HUES6 (cell line): ENCODE measurements at regions not wholly inside any gene's neighbourhood (a gene's known extent, or its start where the extent isn't known, plus 50 kb on each side); places are given as distances from the start of the nearest gene placed in this dataset.

ENCODE experiments used
- H3K27ac ChIP-seq: 2 replicates; pipeline ENCODE4 v1.7.0; 2013; ENCODE audit warnings: low read depth, mild to moderate bottlenecking, low read length, inconsistent platforms
- H3K27me3 ChIP-seq: 2 replicates; pipeline ENCODE4 v1.6.1; 2013; ENCODE audit warnings: low read length; ENCODE audit not compliant: control insufficient read depth, insufficient read depth
- H3K36me3 ChIP-seq: 2 replicates; pipeline ENCODE4 v1.6.1; 2013; ENCODE audit warnings: low read length; ENCODE audit not compliant: control insufficient read depth, insufficient read depth
- H3K4me1 ChIP-seq: 2 replicates; pipeline ENCODE4 v1.6.1; 2013; ENCODE audit warnings: low read length; ENCODE audit not compliant: control insufficient read depth, insufficient read depth
- H3K4me3 ChIP-seq: 2 replicates; pipeline ENCODE4 v1.5.1; 2013; ENCODE audit warnings: low read depth, low read length
- H3K9ac ChIP-seq: one replicate; pipeline ENCODE4 v1.6.1; 2013; ENCODE audit warnings: mild to moderate bottlenecking, low read length
- H3K9me3 ChIP-seq: 2 replicates; pipeline ENCODE4 v1.6.1; 2013; ENCODE audit warnings: low read depth, low read length; ENCODE audit not compliant: control insufficient read depth, insufficient read depth

DNA sequence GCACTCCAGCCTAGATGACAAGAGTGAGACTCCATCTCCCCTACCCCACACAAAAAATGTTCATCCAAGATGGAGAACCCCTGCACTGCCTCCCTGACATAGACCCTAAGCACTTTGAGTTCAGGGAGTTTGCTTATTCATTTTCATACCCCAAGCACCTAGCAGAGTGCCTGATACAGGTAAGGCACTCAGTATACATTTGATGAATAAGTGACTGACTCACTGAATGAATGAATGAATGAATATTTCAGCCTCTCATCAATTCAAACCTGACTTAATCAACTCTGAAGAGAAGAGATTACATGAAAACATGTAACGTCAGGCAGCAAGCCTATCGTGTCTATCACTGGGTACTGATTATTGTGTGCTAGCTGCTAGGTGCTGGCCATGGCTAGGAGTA lies 121.3 kb upstream of the GADD45A start:
- Histone ChIP-seq H3K4me3 (no peak overlapping the region), H3K4me1 (peaks cover 11% of the 10 kb centered on the region; the same call in 1 of the 2 replicates), H3K36me3 (no peaks in the 10 kb centered on the region), H3K27me3 (no peaks in the 10 kb centered on the region), H3K9me3 (peaks cover 11% of the 10 kb centered on the region), H3K9ac (no peak overlapping the region), H3K27ac (no peak overlapping the region)

DNA sequence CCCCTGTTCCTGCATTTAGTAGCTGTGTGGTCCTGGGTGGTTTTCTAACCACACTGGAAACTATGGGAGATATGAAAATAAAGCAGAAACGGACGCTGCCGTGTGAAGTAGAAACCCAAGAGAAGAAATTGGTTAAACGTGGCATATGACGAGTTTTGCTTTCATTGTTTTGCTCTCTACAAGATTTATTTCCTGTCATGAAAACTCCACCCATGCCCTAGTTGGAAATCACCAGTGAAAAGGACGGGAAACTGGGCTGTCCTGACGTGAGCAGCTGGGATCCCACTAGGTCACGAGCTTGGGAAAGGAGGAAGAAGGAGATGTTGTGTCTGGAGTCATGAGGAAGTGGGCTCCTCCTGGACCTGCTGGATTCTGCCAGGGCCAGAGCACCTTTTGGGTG lies 120.8 kb upstream of the GADD45A start:
- no peak overlapping the region for H3K9ac ChIP-seq
- H3K4me3 ChIP-seq, result no peak overlapping the region
- peaks cover 11% of the 10 kb centered on the region for H3K9me3 ChIP-seq
- H3K36me3 ChIP-seq, result no peaks in the 10 kb centered on the region
- no peaks in the 10 kb centered on the region for H3K27me3 ChIP-seq
- peaks cover 10% of the 10 kb centered on the region; the same call in 1 of the 2 replicates for H3K4me1 ChIP-seq
- H3K27ac ChIP-seq, result no peak overlapping the region

DNA sequence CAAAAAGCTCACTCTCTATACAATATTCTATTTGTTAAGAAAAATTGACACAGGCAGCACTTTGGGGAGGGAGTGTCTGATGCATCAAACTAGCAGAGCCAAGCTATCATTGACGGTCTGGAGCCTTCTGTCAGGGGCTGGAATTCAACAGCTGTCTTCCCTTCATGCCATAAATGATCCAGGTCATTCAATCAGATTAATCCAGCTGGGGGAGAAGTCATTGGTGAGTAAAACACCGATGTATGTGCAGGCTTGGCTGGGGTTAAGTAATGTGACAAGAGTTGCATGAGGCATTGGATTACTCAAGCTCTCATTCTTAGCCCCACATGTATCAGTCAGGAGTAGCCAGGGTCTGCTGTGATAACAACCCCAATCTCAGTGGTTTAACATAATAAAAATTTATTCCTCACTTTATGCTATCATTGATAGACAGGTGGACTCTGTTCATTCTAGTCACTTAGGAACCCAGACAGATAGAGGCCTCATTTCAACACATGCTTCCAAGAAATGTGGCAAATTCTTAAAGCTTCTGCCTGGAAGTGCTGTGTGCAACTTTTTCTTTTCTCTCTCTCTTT lies 118.1 kb upstream of the GADD45A start:
- no peaks in the 10 kb centered on the region for H3K27me3 ChIP-seq
- no peak overlapping the region for H3K4me3 ChIP-seq
- no peak overlapping the region for H3K27ac ChIP-seq
- H3K4me1 ChIP-seq, result peaks cover 5% of the 10 kb centered on the region; the same call in 1 of the 2 replicates
- H3K9me3 ChIP-seq, result peaks cover 11% of the 10 kb centered on the region
- no peak overlapping the region for H3K9ac ChIP-seq
- H3K36me3 ChIP-seq, result no peaks in the 10 kb centered on the region

DNA sequence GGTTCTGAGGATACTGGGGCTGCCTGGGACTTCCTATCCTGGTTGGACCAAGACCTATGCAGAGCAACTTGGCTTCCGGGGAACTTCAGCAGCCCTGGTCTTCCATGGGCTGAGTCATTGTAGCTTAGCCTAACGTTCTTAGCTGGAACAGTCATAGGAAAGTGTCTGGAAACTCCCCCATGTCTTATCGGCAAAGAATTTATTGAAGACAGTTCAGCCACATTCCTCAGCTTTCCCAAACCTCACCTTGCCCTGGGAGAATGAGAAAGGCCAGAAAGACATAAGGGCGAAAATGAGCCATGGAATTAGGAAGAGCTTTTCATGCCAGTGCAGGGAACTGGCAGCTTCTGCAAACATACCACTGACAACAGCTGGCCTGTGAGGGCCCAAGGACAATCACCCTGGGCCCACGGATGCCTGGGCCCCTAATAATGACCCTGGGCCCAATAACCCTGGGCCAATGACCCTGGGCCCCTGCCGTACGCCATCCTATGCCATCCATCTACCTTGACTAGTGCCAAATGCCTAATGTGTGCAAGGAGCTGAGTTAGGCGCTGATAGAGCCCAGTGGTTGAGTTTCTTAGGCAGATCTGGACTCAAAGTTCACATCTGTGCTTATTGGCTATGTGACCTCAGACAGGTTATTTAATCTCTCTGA lies 114.4 kb upstream of the GADD45A start:
- H3K36me3 ChIP-seq, result no peaks in the 10 kb centered on the region
- no peak overlapping the region for H3K4me3 ChIP-seq
- no peak overlapping the region for H3K9ac ChIP-seq
- no peak overlapping the region for H3K27ac ChIP-seq
- peaks cover under 1% of the 10 kb centered on the region; the same call in 1 of the 2 replicates for H3K4me1 ChIP-seq
- H3K27me3 ChIP-seq, result no peaks in the 10 kb centered on the region
- H3K9me3 ChIP-seq, result no peaks in the 10 kb centered on the region

DNA sequence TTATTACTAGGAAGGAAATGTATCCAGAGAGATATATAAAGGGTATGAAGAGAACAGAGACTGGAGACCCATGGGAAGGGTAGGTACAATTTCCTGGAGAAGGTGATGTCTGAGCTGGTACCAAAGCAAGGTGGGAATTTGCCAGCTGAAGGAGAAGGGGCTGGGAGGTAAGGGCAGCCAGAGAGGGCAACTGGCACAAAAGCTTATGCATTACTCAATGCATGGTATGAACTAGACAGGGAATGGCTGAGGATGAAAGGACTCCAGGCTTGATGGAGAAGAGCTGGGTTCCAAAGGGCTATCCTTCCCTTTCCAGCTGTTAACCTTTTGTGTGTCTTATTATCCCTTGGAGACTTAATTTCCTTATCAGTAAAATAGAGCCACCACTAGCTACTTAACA lies 113.6 kb upstream of the GADD45A start:
- Histone ChIP-seq H3K9me3 (no peaks in the 10 kb centered on the region), H3K9ac (no peak overlapping the region), H3K36me3 (no peaks in the 10 kb centered on the region), H3K4me1 (no peaks in the 10 kb centered on the region; the same call in 1 of the 2 replicates), H3K27ac (no peak overlapping the region), H3K27me3 (no peaks in the 10 kb centered on the region), H3K4me3 (no peak overlapping the region)

DNA sequence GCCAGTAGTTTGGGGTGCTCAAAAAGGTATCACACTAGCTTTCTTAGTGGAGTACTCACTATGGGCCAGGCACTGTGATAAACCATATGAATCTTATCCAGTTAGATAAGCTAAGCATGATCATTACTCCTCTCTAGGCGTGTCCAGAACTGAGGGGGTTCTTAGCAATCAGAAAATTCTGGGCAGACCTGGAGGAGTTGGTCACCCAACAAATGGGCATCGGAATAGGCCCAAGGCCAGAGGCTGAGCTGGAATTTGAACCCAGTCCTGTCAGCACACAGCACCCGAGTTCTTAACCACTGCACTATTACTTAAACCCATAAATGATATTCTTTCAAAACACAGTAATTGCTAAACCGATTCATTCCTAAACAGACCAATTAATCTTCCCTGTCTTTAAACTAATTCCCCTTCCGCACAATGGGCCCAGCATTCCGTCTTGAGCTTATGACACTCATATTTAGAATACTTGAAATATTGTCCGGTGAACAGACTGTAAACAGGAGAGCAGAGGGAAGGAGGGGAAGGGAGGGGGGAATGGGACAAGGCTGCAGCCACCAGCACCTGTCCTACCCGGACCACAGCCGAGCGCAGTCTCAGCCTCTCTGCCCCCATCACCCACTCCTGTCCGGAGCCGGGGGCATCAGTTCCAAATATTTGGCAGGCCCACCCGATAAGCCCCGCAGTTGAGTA lies 113.0 kb upstream of the GADD45A start:
- Histone ChIP-seq H3K27me3 (no peaks in the 10 kb centered on the region), H3K27ac (no peak overlapping the region), H3K4me1 (no peaks in the 10 kb centered on the region; the same call in 1 of the 2 replicates), H3K9ac (no peak overlapping the region), H3K4me3 (no peak overlapping the region), H3K36me3 (no peaks in the 10 kb centered on the region), H3K9me3 (no peaks in the 10 kb centered on the region)

DNA sequence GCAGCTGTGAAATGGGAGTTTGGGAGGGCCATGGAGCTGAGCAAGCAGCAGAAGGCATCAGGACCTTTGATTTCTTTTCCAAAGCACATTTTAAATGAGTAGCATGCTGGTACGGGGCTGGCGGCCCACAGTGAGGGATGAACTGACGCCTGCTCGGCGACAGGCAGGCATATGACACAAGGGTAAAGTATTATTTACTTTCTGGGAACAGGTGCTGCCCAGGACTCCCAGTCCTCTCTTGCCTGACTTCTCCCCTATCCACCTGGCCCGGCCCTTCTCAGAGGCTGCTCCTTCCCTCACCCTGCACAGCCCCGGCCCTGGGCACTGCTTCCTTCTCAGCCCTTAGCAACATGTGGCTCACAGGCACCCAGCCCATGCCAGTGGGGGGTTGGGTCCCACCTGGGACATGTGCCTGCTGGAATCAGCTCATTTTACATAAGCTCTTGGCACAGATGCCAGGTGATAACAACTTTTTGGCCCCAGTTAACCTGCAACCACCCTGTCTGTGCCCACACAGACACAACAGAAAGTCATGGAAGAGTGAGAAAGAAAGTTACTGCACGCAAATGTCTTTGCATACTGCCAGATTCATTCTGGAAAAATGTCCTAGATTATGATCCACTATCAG lies 112.3 kb upstream of the GADD45A start:
- H3K9me3 ChIP-seq, result no peaks in the 10 kb centered on the region
- no peaks in the 10 kb centered on the region; the same call in 1 of the 2 replicates for H3K4me1 ChIP-seq
- no peaks in the 10 kb centered on the region for H3K27me3 ChIP-seq
- no peak overlapping the region for H3K4me3 ChIP-seq
- H3K27ac ChIP-seq, result no peak overlapping the region
- H3K9ac ChIP-seq, result no peak overlapping the region
- no peaks in the 10 kb centered on the region for H3K36me3 ChIP-seq

DNA sequence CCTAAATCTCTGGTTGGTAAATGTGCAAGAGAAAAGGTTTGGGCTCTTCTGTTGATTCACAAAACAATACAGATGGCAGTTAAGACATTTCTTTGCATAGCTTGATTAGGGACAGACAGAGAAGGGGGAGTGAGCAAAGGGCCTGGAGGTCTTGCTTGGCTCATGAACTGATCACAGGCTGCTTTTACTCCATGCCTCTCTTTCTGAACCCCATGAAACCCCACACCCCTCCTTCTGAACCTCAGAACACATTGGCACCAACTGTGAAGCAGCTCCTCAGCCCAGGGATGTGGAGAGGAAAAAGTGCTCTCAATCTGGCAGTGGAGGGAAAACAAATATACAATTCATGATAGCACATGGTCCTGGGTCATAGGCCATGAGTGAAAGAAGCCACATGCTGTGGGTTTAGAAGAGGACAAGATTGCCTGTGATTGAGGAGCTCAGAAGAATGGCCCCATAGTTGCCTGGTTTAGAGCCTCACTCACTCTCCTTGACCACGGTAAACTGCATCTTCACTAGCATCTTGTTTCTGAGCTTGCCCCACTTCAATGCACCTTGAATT lies 111.6 kb upstream of the GADD45A start:
- Histone ChIP-seq H3K27ac (no peak overlapping the region), H3K4me1 (no peaks in the 10 kb centered on the region; the same call in 1 of the 2 replicates), H3K4me3 (no peak overlapping the region), H3K9me3 (no peaks in the 10 kb centered on the region), H3K27me3 (no peaks in the 10 kb centered on the region), H3K9ac (no peak overlapping the region), H3K36me3 (no peaks in the 10 kb centered on the region)

DNA sequence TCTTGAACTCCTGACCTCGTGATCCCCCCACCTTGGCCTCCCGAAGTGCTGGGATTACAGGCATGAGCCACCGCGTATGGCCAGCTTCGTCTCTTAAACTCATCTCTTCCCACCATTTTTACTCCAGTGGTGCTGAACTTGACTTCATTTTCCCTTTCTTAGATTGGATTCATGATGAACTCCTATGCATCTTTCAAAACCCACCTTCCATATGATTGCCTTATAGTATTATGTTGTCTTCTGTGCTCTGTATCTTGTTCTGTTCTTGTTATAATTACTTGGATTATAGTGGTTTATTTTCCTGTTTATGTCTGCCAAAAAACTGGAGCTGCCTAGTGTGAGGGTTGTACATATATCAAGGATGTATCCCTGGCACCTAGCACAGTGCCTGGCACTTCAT lies 110.8 kb upstream of the GADD45A start:
- no peak overlapping the region for H3K9ac ChIP-seq
- no peaks in the 10 kb centered on the region for H3K27me3 ChIP-seq
- H3K4me3 ChIP-seq, result no peak overlapping the region
- H3K4me1 ChIP-seq, result no peaks in the 10 kb centered on the region; the same call in 1 of the 2 replicates
- no peaks in the 10 kb centered on the region for H3K36me3 ChIP-seq
- no peak overlapping the region for H3K27ac ChIP-seq
- no peaks in the 10 kb centered on the region for H3K9me3 ChIP-seq

DNA sequence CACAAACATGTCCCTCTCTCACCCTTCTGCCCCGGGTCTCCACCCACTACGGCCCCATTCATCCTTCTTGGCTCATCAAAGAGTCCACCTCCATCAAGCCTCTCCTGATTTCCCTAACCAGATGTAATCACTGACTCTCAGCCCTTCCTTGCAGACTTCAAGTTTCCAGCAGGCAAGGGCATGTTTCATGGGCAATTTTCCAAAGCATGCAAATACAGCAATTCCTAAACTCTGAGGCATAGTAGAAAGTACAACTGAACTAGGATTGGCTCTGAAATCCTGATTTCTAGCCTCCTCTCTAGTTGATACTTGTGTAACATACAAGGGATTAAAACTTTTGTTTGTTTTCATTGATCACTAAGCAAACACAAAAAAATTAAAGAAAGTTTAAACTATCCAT lies 109.1 kb upstream of the GADD45A start:
- H3K9ac ChIP-seq, result no peak overlapping the region
- H3K4me1 ChIP-seq, result no peaks in the 10 kb centered on the region
- H3K27ac ChIP-seq, result no peak overlapping the region
- H3K4me3 ChIP-seq, result no peak overlapping the region
- no peaks in the 10 kb centered on the region for H3K36me3 ChIP-seq
- H3K9me3 ChIP-seq, result no peaks in the 10 kb centered on the region
- no peaks in the 10 kb centered on the region for H3K27me3 ChIP-seq
